NCI-H2029 (cell line): ENCODE measurements at regions not wholly inside any gene's neighbourhood (a gene's known extent, or its start where the extent isn't known, plus 50 kb on each side); places are given as distances from the start of the nearest gene placed in this dataset.

Experiments used
- DNase-seq: peaks from one replicate; lab custom pipeline; 2025; lab: John Stamatoyannopoulos, UW

GRCh38 chr22:45096256-45096907 is 67.3 kb upstream of the NUP50 start:
- DNase-seq, result peak; percentile 38

GRCh38 chr22:45097061-45097460 is 66.7 kb upstream of the NUP50 start:
- DNase-seq, result no peak

- no peak for DNase-seq
Measured at GRCh38 chr22:45098056-45098455, 65.7 kb upstream of the NUP50 start.

- no peak for DNase-seq
Measured at GRCh38 chr22:45099961-45100360, 63.8 kb upstream of the NUP50 start.

GRCh38 chr22:45101515-45102227 is 62.1 kb upstream of the NUP50 start:
- DNase-seq, result peak; percentile 17

- no peak for DNase-seq
Measured at GRCh38 chr22:45102896-45103420, 60.8 kb upstream of the NUP50 start.

DNA sequence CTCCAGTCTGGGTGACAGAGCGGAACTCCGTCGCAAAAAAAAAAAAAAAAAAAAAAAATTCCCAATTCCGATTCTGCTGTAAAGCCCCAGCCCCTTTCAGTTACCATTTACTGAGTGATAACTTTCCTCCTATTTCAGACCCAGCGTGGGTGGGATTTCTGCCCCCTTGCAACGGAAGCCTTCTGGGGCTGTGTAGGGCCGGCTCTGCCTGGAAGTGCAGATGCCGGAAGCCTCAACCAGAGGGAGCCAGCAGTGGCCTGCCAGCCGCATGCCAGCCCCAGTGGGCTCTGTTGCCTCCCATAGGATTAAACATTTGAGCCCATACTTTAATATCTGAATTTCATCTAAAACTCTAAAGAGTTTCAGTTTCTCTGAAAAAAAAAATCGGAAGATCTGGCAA is 60.0 kb upstream of the NUP50 start:
- DNase-seq, result no peak

GRCh38 chr22:45104313-45104712 is 59.4 kb upstream of the NUP50 start:
- no peak for DNase-seq

DNA sequence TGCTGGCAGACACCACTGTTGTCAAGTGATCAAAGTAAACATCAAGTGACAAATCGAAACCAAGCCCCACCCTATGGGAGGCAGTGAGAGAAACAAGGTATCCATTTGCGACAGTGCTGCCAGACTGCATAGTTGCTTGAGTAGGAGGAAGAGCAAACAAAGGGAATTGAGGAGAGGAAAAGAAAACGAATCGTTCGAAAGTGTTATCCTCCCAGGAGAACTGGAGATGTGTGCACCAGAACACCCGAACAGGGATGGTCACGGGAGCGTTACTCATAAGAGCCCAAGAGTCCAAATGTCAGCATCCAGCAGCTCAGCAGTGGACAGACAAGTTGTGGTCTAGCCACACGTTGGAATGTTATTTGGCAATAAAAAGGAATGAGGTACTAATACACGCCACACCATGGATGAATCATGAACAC is 58.4 kb upstream of the NUP50 start:
- DNase-seq, result peak; percentile 81

DNA sequence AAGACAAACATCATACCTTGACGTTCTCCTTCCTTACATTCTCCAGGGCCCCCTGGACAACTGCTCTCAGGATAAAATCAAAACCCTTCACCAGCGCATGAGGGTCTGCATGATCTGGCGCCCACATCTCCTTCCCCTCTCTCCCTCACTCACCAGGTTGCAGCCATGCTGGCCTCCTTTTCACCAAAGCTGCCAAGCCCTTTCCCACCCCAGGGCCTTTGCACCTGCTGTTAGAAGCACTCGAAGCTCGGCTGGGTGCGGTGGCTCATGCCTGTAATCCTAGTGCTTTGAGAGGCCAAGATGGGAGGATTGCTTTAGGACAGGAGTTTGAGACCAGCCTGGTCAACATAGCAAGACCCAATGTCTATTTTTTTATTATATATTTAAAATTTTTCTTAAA is 56.1 kb upstream of the NUP50 start:
- no peak for DNase-seq

- DNase-seq, result no peak
Measured at GRCh38 chr22:45112136-45112879, 51.4 kb upstream of the NUP50 start.
